Gastrocnemius medialis (tissue), 4 donors: ENCODE measurements at regions not wholly inside any gene's neighbourhood (a gene's known extent, or its start where the extent isn't known, plus 50 kb on each side); places are given as distances from the start of the nearest gene placed in this dataset.

Source experiments
- POLR2A ChIP-seq, 2 donors: fragments of 450-650 bp; IDR thresholded peaks; one replicate each; pipeline ENCODE4 v1.6.1; 2017; ENCODE audit warnings: antibody characterized with exemption in 2 of 2, mild to moderate bottlenecking in 2 of 2, moderate library complexity in 2 of 2
- TF ChIP-seq, protein P1 (sequence below), 5 experiments: fragments of 450-650 bp in 3 of 5; fragments of 200-600 bp in 2 of 5; sonication (generic) in 2 of 5; IDR thresholded peaks in 4 of 5; conservative IDR thresholded peaks in 1 of 5; 1 replicate in 4 of 5; 2 replicates in 1 of 5; pipeline ENCODE4 v1.5.1; 2016 to 2019; ENCODE audit warnings: antibody characterized with exemption in 5 of 5, mild to moderate bottlenecking in 3 of 5, moderate library complexity in 3 of 5

DNA sequence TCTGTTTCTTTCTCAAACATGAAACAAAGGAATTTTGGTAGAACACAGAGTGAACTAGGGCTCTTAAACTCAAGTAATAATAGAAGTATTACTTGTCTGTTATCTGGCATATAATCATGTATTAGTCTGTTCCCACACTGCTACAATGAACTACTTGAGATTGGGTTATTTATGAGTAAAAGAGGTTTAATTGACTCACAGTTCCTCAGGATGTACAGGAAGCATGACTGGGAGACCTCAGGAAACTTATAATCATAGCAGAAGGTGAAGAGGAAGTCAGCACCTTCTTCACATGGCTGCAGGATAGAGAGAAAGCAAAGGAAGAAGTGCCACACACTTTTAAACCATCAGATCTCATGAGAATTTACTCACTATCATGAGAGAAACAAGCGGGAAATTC lies 273.4 kb downstream of the ETS1 start:
- TF ChIP-seq, protein P1, sequence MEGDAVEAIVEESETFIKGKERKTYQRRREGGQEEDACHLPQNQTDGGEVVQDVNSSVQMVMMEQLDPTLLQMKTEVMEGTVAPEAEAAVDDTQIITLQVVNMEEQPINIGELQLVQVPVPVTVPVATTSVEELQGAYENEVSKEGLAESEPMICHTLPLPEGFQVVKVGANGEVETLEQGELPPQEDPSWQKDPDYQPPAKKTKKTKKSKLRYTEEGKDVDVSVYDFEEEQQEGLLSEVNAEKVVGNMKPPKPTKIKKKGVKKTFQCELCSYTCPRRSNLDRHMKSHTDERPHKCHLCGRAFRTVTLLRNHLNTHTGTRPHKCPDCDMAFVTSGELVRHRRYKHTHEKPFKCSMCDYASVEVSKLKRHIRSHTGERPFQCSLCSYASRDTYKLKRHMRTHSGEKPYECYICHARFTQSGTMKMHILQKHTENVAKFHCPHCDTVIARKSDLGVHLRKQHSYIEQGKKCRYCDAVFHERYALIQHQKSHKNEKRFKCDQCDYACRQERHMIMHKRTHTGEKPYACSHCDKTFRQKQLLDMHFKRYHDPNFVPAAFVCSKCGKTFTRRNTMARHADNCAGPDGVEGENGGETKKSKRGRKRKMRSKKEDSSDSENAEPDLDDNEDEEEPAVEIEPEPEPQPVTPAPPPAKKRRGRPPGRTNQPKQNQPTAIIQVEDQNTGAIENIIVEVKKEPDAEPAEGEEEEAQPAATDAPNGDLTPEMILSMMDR (IDR thresholded peaks at IDR 0.05 in 4 of 5, conservative IDR thresholded peaks at IDR 0.05 in 1 of 5): no peak
- no peak for TF ChIP-seq POLR2A (IDR thresholded peaks at IDR 0.05)
